KBM-7 (cell line): ENCODE measurements at regions not wholly inside any gene's neighbourhood (a gene's known extent, or its start where the extent isn't known, plus 50 kb on each side); places are given as distances from the start of the nearest gene placed in this dataset.

Source experiments
- DNase-seq: peaks from one replicate; pipeline ENCODE4 v3.0.0-alpha.2; 2015
- in situ Hi-C: fragments of 300-500 bp; cut with MboI; formaldehyde crosslinking; loops from 2 replicates; pipeline ENCODE4 v1.14.3; 2020; ENCODE audit warnings: low sequenced_read_pairs, low pct_unique_long_range_greater_than_20kb, mixed read lengths

- DNase-seq, result no peak
- in situ Hi-C loops, result no loop called here
These were observed 139.0 kb upstream of the HS6ST1 start for GRCh38 chr2:128457716-128458115.

GRCh38 chr2:128458505-128458904 lies 139.8 kb upstream of the HS6ST1 start:
- in situ Hi-C loops, result no loop called here
- no peak for DNase-seq

- in situ Hi-C loops, result no loop called here
- DNase-seq, result no peak
These were observed 145.8 kb upstream of the HS6ST1 start for GRCh38 chr2:128464456-128464855.

- DNase-seq, result no peak
- in situ Hi-C loops, result no loop called here
These were observed 146.8 kb upstream of the HS6ST1 start for GRCh38 chr2:128465246-128466170.

GRCh38 chr2:128466376-128466775 lies 147.7 kb upstream of the HS6ST1 start:
- in situ Hi-C loops, result no loop called here
- DNase-seq, result no peak

- no peak for DNase-seq
- in situ Hi-C loops, result no loop called here
These were observed 148.1 kb upstream of the HS6ST1 start for GRCh38 chr2:128466776-128467175.

- DNase-seq, result no peak
- in situ Hi-C loops, result no loop called here
These were observed 148.8 kb upstream of the HS6ST1 start for GRCh38 chr2:128467321-128467969.

- in situ Hi-C loops, result no loop called here
These were observed 149.7 kb upstream of the HS6ST1 start for GRCh38 chr2:128468186-128468920.

GRCh38 chr2:128469203-128469602 lies 150.5 kb upstream of the HS6ST1 start:
- in situ Hi-C loops, result no loop called here
- DNase-seq, result peak; percentile 66

More at GRCh38 chr2:128468186-128468920, 149.7 kb upstream of the HS6ST1 start:
- no peak for DNase-seq

GRCh38 chr2:128469875-128470274 lies 151.2 kb upstream of the HS6ST1 start:
- no peak for DNase-seq
- in situ Hi-C loops, result no loop called here

- in situ Hi-C loops, result no loop called here
- no peak for DNase-seq
These were observed 154.1 kb upstream of the HS6ST1 start for GRCh38 chr2:128472789-128473174.

- peak; percentile 99 for DNase-seq
These were observed 154.7 kb upstream of the HS6ST1 start for GRCh38 chr2:128473175-128474035.

GRCh38 chr2:128474036-128474955 lies 155.6 kb upstream of the HS6ST1 start:
- in situ Hi-C loops, result no loop called here
- peak; percentile 56 for DNase-seq

More at GRCh38 chr2:128473175-128474035, 154.7 kb upstream of the HS6ST1 start:
- in situ Hi-C loops, result no loop called here

GRCh38 chr2:128474962-128475361 lies 156.3 kb upstream of the HS6ST1 start:
- in situ Hi-C loops, result no loop called here
- DNase-seq, result no peak

- in situ Hi-C loops, result no loop called here
- DNase-seq, result no peak
These were observed 157.0 kb upstream of the HS6ST1 start for GRCh38 chr2:128475427-128476211.

- no peak for DNase-seq
- in situ Hi-C loops, result no loop called here
These were observed 158.6 kb upstream of the HS6ST1 start for GRCh38 chr2:128477026-128477820.
